Mesendoderm (in vitro differentiated cells): ENCODE measurements at regions not wholly inside any gene's neighbourhood (a gene's known extent, or its start where the extent isn't known, plus 50 kb on each side); places are given as distances from the start of the nearest gene placed in this dataset.

Experiments used
- DNase-seq: peaks from one replicate; pipeline ENCODE4 v3.0.0; 2013
- H2AK5ac ChIP-seq: 2 replicates; pipeline ENCODE4 v1.6.1; 2013; ENCODE audit warnings: low read length, inconsistent platforms
- H2BK120ac ChIP-seq: 2 replicates; pipeline ENCODE4 v1.6.1; 2013; ENCODE audit warnings: low read depth, mild to moderate bottlenecking, low read length, moderate library complexity, mixed read lengths
- H2BK15ac ChIP-seq: replicated peaks from 2 replicates; pipeline ENCODE4 v1.6.1; 2013; ENCODE audit warnings: low read depth, mild to moderate bottlenecking, moderate library complexity
- H2BK5ac ChIP-seq: 2 replicates; pipeline ENCODE4 v1.6.1; 2013; ENCODE audit warnings: low read length, inconsistent platforms
- H3K18ac ChIP-seq: 2 replicates; pipeline ENCODE4 v1.6.1; 2013; ENCODE audit warnings: mild to moderate bottlenecking, low read length, mixed read lengths
- H3K23ac ChIP-seq: one replicate; pipeline ENCODE4 v1.6.1; 2013; ENCODE audit warnings: low read length
- H3K27ac ChIP-seq: 2 replicates; pipeline ENCODE4 v1.5.1; 2013; ENCODE audit warnings: low read depth, mild to moderate bottlenecking, inconsistent platforms, low read length, moderate library complexity
- H3K27me3 ChIP-seq: 2 replicates; pipeline ENCODE4 v1.6.1; 2013; ENCODE audit warnings: low read length, control low read depth, mild to moderate bottlenecking, inconsistent platforms; ENCODE audit not compliant: insufficient read depth, poor library complexity
- H3K36me3 ChIP-seq: 2 replicates; pipeline ENCODE4 v1.6.1; 2013; ENCODE audit warnings: low read length, inconsistent platforms; ENCODE audit not compliant: control insufficient read depth, insufficient read depth
- H3K4ac ChIP-seq: one replicate; pipeline ENCODE4 v1.6.1; 2013; ENCODE audit warnings: low read depth, mild to moderate bottlenecking, low read length, moderate library complexity
- H3K4me1 ChIP-seq: 2 replicates; pipeline ENCODE4 v1.6.1; 2013; ENCODE audit warnings: low read depth, low read length, inconsistent platforms; ENCODE audit not compliant: control insufficient read depth
- H3K4me2 ChIP-seq: 2 replicates; pipeline ENCODE4 v1.6.1; 2013; ENCODE audit warnings: low read length
- H3K4me3 ChIP-seq: 2 replicates; pipeline ENCODE4 v1.5.1; 2013; ENCODE audit warnings: mild to moderate bottlenecking, low read length
- H3K56ac ChIP-seq: one replicate; pipeline ENCODE4 v1.6.1; 2013; ENCODE audit warnings: low read length
- H3K79me1 ChIP-seq: 2 replicates; pipeline ENCODE4 v1.6.1; 2013; ENCODE audit warnings: low read length, inconsistent platforms
- H3K79me2 ChIP-seq: 2 replicates; pipeline ENCODE4 v1.6.1; 2013; ENCODE audit warnings: mild to moderate bottlenecking, low read length; ENCODE audit not compliant: control insufficient read depth, insufficient read depth
- H3K9ac ChIP-seq: 2 replicates; pipeline ENCODE4 v1.6.1; 2013; ENCODE audit warnings: low read length, inconsistent platforms
- H4K5ac ChIP-seq: one replicate; pipeline ENCODE4 v1.6.1; 2013; ENCODE audit warnings: low read length
- H4K8ac ChIP-seq: one replicate; pipeline ENCODE4 v1.6.1; 2013; ENCODE audit warnings: low read depth, mild to moderate bottlenecking, control low read depth, low read length, moderate library complexity
- WGBS: extraction: QIAGEN DNeasy Blood & Tissue Kit; methylation state at CpG from one replicate; pipeline ENCODE4 v1.1.7; 2013; ENCODE audit warnings: low lambda C conversion rate, missing lambda C conversion rate; ENCODE audit not compliant: insufficient coverage; ENCODE audit errors: extremely low coverage; 5-methylcytosine and 5-hydroxymethylcytosine counted together

GRCh38 chrX:120021927-120022326 lies 55.6 kb downstream of the RHOXF2B start:
- Histone ChIP-seq H3K27me3 (peaks cover 5% of the 10 kb centered on the region), H3K4me1 (no peaks in the 10 kb centered on the region), H3K23ac (no peak overlapping the region), H2BK120ac (no peak overlapping the region), H2BK5ac (no peak overlapping the region), H3K4me2 (no peak overlapping the region), H3K4me3 (no peak overlapping the region), H3K79me2 (no peaks in the 10 kb centered on the region), H3K18ac (no peak overlapping the region), H3K9ac (no peak overlapping the region), H3K4ac (no peak overlapping the region), H4K5ac (no peak overlapping the region), H4K8ac (no peak overlapping the region), H2BK15ac (no peak overlapping the region), H2AK5ac (no peak overlapping the region), H3K79me1 (no peaks in the 10 kb centered on the region), H3K36me3 (no peaks in the 10 kb centered on the region), H3K56ac (no peak overlapping the region), H3K27ac (no peak overlapping the region)
- DNase-seq, result no peak
- no CpG with 5 or more reads among the region's 3 CpGs for WGBS

DNA sequence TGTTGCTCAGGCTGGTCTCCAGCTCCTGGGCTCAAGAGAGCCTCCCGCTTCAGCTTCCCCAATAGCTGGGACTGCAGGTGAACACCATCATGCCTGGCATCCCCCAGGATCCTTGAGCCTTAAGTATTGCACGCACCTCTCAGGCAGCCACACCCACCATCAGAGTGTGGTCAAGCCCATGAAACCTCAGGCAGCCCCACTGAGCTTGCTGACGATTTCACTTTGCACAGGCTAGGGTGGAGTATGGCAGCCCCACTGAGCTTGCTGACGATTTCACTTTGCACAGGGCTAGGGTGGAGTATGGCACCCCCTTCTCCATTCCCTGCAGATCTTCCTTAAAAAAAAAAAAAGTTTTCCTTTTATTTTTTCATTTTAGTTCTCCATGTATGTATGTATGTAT lies 57.2 kb downstream of the RHOXF2B start:
- Histone ChIP-seq H3K79me1 (no peaks in the 10 kb centered on the region), H2BK120ac (no peak overlapping the region), H2BK15ac (no peak overlapping the region), H3K18ac (no peak overlapping the region), H3K9ac (no peak overlapping the region), H3K23ac (no peak overlapping the region), H4K5ac (no peak overlapping the region), H3K4me3 (no peak overlapping the region), H3K4me2 (no peak overlapping the region), H3K56ac (no peak overlapping the region), H3K4ac (no peak overlapping the region), H3K27me3 (peaks cover 15% of the 10 kb centered on the region), H2AK5ac (no peak overlapping the region), H2BK5ac (no peak overlapping the region), H3K27ac (no peak overlapping the region), H3K79me2 (no peaks in the 10 kb centered on the region), H4K8ac (no peak overlapping the region), H3K36me3 (no peaks in the 10 kb centered on the region), H3K4me1 (no peaks in the 10 kb centered on the region)
- no CpG with 5 or more reads among the region's 4 CpGs for WGBS
- no peak for DNase-seq

DNA sequence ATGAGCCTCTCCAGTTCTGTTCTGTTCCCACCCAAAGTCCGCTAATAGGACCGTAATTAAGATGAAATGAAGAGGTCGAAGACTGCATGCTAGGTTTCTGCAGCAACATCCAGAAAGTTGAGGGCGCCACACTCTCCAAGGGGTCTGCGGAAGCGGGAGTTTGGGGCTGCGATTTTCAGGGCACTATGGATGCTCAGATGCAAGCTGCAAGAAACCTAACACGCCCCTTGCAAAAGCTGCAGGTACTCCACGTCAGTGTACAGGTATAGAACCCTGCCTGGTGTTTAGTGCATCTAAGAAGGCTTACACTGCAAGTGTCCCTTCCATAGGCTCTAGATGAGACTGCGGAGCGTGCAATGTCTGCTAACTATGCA lies 61.4 kb downstream of the RHOXF2B start:
- H3K27ac ChIP-seq, result no peak overlapping the region
- no peaks in the 10 kb centered on the region for H3K79me2 ChIP-seq
- H3K79me1 ChIP-seq, result no peaks in the 10 kb centered on the region
- no peak overlapping the region for H3K23ac ChIP-seq
- H2AK5ac ChIP-seq, result no peak overlapping the region
- H3K56ac ChIP-seq, result no peak overlapping the region
- no peak overlapping the region for H4K8ac ChIP-seq
- H3K27me3 ChIP-seq, result peaks cover 27% of the 10 kb centered on the region
- no CpG with 5 or more reads among the region's 11 CpGs for WGBS
- H3K4me1 ChIP-seq, result no peaks in the 10 kb centered on the region
- H3K4me2 ChIP-seq, result no peak overlapping the region
- no peak overlapping the region for H2BK5ac ChIP-seq
- no peak overlapping the region for H3K4ac ChIP-seq
- no peak overlapping the region for H4K5ac ChIP-seq
- H3K36me3 ChIP-seq, result no peaks in the 10 kb centered on the region
- no peak overlapping the region for H3K18ac ChIP-seq
- DNase-seq, result no peak
- H2BK15ac ChIP-seq, result no peak overlapping the region
- no peak overlapping the region for H2BK120ac ChIP-seq
- no peak overlapping the region for H3K9ac ChIP-seq
- H3K4me3 ChIP-seq, result no peak overlapping the region

DNA sequence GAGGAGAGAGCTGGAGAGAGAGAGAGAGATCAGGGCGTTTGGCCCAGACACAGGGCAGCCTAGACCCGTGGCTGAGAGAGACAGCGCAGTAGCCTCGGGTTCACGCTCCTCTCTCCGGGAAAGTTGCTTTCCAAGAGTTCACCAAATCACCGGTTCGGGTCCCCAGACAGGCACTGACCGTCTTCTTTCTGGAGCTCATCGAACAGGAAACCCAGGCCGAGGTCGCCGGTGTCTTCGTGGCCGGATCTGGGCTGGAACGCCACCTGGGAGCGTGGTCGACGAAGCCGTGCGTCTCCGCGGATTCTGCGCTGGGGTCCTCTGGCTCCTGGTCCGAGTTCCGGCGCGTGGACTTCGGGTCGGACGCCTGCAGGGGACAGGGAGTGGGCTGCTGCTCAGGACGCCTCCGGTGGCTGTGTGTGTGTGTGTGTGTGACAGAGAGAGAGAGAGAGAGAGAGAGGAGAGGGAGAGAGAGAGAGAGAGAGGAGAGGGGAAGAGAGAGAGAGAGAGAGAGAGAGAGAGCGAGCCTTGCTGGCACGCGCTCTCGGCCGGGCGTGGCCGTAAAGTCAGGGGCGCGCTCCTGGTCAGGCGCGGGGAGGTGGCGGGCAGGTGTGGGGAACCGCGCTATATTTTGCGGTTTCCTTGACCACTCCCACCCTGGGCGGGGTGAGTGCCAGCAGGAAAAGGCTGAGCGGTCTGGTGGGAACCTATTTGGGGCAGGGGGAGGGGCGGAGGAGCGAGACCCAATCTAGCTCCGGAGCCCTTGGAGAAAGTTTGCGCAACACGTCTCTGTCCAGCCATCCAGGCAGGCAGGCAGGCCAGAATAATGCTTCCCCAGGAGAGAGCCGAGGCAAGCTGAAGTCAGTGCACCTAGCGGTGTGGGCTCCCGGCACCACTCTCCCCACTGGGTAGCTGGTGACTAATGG lies 62.1 kb downstream of the RHOXF2B start:
- no peaks in the 10 kb centered on the region for H3K79me2 ChIP-seq
- H3K4me1 ChIP-seq, result no peaks in the 10 kb centered on the region
- H2BK15ac ChIP-seq, result no peak overlapping the region
- no peaks in the 10 kb centered on the region for H3K36me3 ChIP-seq
- no peak overlapping the region for H2BK5ac ChIP-seq
- H3K79me1 ChIP-seq, result no peaks in the 10 kb centered on the region
- peak overlapping the region; percentile 2 for H3K4me2 ChIP-seq
- H3K23ac ChIP-seq, result no peak overlapping the region
- H2AK5ac ChIP-seq, result no peak overlapping the region
- H3K4ac ChIP-seq, result no peak overlapping the region
- H4K8ac ChIP-seq, result no peak overlapping the region
- H3K27ac ChIP-seq, result no peak overlapping the region
- peak overlapping the region; percentile 49 for H3K56ac ChIP-seq
- no peak overlapping the region for H3K9ac ChIP-seq
- peak; percentile 15 for DNase-seq
- H4K5ac ChIP-seq, result no peak overlapping the region
- peaks cover 27% of the 10 kb centered on the region for H3K27me3 ChIP-seq
- no CpG with 5 or more reads among the region's 58 CpGs for WGBS
- no peak overlapping the region for H2BK120ac ChIP-seq
- no peak overlapping the region for H3K18ac ChIP-seq
- H3K4me3 ChIP-seq, result no peak overlapping the region

- no CpG with 5 or more reads among the region's 30 CpGs for WGBS
- H3K4me3 ChIP-seq, result no peak overlapping the region
Observed at GRCh38 chrX:120014354-120015130, 62.9 kb downstream of the RHOXF2B start.

More at GRCh38 chrX:120014354-120015130, 62.9 kb downstream of the RHOXF2B start:
- peaks cover 27% of the 10 kb centered on the region for H3K27me3 ChIP-seq
- no peaks in the 10 kb centered on the region for H3K36me3 ChIP-seq
- no peak overlapping the region for H3K9ac ChIP-seq
- no peak overlapping the region for H3K18ac ChIP-seq
- no peak overlapping the region for H2AK5ac ChIP-seq
- H4K5ac ChIP-seq, result no peak overlapping the region
- H2BK15ac ChIP-seq, result no peak overlapping the region
- H3K4ac ChIP-seq, result no peak overlapping the region
- no peak for DNase-seq
- no peak overlapping the region for H3K27ac ChIP-seq
- no peak overlapping the region for H3K56ac ChIP-seq
- peak overlapping the region; percentile 2 for H3K4me2 ChIP-seq
- no peaks in the 10 kb centered on the region for H3K4me1 ChIP-seq
- H2BK120ac ChIP-seq, result no peak overlapping the region
- no peaks in the 10 kb centered on the region for H3K79me1 ChIP-seq
- no peak overlapping the region for H4K8ac ChIP-seq
- H3K79me2 ChIP-seq, result no peaks in the 10 kb centered on the region
- H3K23ac ChIP-seq, result no peak overlapping the region
- no peak overlapping the region for H2BK5ac ChIP-seq
